H1 (cell line): ENCODE measurements at regions not wholly inside any gene's neighbourhood (a gene's known extent, or its start where the extent isn't known, plus 50 kb on each side); places are given as distances from the start of the nearest gene placed in this dataset.

Source experiments
- CTCF ChIA-PET: fragments of 300-600 bp; sonication (Branson Sonifier 250); formaldehyde crosslinking; loops from one replicate; lab custom pipeline; 2021; ENCODE audit not compliant: partially characterized antibody; lab: Charles Lee
- POLR2A ChIA-PET: fragments of 300-600 bp; sonication (Branson Sonifier 250); formaldehyde crosslinking; loops from one replicate; lab custom pipeline; 2021; ENCODE audit warnings: inconsistent platforms; ENCODE audit not compliant: partially characterized antibody; lab: Charles Lee
- DNase-seq, 2 experiments: peaks; one replicate each; pipeline versions ENCODE4 v3.0.0 to v3.0.0-alpha.2; 2010 to 2022; ENCODE audit warnings: low spot score in 2 of 2, low read depth in 1 of 2, mixed read lengths in 1 of 2
- FAIRE-seq: peaks from 2 replicates; lab custom pipeline; 2011; peaks lifted over from hg19 to GRCh38; lab: Jason Lieb, UNC
- H2AFZ ChIP-seq: 2 replicates; pipeline ENCODE4 v1.8.1; 2012; ENCODE audit warnings: low read length, inconsistent platforms
- H2AK5ac ChIP-seq: 2 replicates; pipeline ENCODE4 v1.6.1; 2013; ENCODE audit warnings: low read depth, low read length
- H2BK120ac ChIP-seq: replicated peaks from 2 replicates; pipeline ENCODE3; 2013; ENCODE audit warnings: low read depth, low read length, inconsistent platforms
- H2BK12ac ChIP-seq: 2 replicates; pipeline ENCODE4 v1.6.1; 2013; ENCODE audit warnings: low read depth, low read length
- H2BK15ac ChIP-seq: 2 replicates; pipeline ENCODE4 v1.6.1; 2013; ENCODE audit warnings: low read length
- H2BK20ac ChIP-seq: 2 replicates; pipeline ENCODE4 v1.6.1; 2013; ENCODE audit warnings: low read length
- H2BK5ac ChIP-seq: 2 replicates; pipeline ENCODE4 v1.6.1; 2013; ENCODE audit warnings: low read depth, low read length
- H3K14ac ChIP-seq: 2 replicates; pipeline ENCODE4 v1.6.1; 2013; ENCODE audit warnings: inconsistent platforms; ENCODE audit not compliant: insufficient read length
- H3K18ac ChIP-seq: 2 replicates; pipeline ENCODE4 v1.6.1; 2013; ENCODE audit warnings: low read length; ENCODE audit errors: extremely low read depth
- H3K23ac ChIP-seq: 2 replicates; pipeline ENCODE4 v1.6.1; 2013; ENCODE audit warnings: inconsistent platforms; ENCODE audit not compliant: insufficient read length
- H3K23me2 ChIP-seq: 2 replicates; pipeline ENCODE4 v1.6.1; 2013; ENCODE audit warnings: low read depth, low read length
- H3K27ac ChIP-seq: 2 replicates; pipeline ENCODE4 v1.6.1; 2011; ENCODE audit warnings: low read depth, low read length, inconsistent platforms
- H3K27me3 ChIP-seq, 4 experiments: replicated peaks in 1 of 4; 1 replicate in 1 of 4; 2 replicates in 3 of 4; pipeline versions ENCODE4 v1.6.1 to v1.8.1; 2011 to 2013; ENCODE audit warnings: low read length in 3 of 4, mild to moderate bottlenecking in 3 of 4, inconsistent platforms in 2 of 4, mixed read lengths in 2 of 4, moderate library complexity in 1 of 4; ENCODE audit not compliant: control insufficient read depth in 3 of 4, insufficient read depth in 3 of 4; ENCODE audit errors: extremely low read depth in 1 of 4
- H3K36me3 ChIP-seq, 4 experiments: 2 replicates each; pipeline versions ENCODE4 v1.6.1 to v1.8.1; 2011 to 2013; ENCODE audit warnings: mild to moderate bottlenecking in 4 of 4, low read length in 3 of 4, moderate library complexity in 2 of 4, control low read depth in 1 of 4, inconsistent platforms in 1 of 4; ENCODE audit not compliant: insufficient read depth in 4 of 4, control insufficient read depth in 2 of 4
- H3K4ac ChIP-seq: replicated peaks from 2 replicates; pipeline ENCODE3; 2013; ENCODE audit warnings: low read length, low read depth, mixed read lengths, inconsistent platforms; ENCODE audit not compliant: insufficient read length
- H3K4me1 ChIP-seq, 4 experiments: replicated peaks in 1 of 4; 1 replicate in 1 of 4; 2 replicates in 3 of 4; pipeline versions ENCODE4 v1.6.1 to v1.8.1; 2011 to 2013; ENCODE audit warnings: low read length in 3 of 4, inconsistent platforms in 2 of 4, mixed read lengths in 1 of 4; ENCODE audit not compliant: insufficient read depth in 4 of 4, control insufficient read depth in 3 of 4
- H3K4me2 ChIP-seq, 2 experiments: 2 replicates each; pipeline versions ENCODE4 v1.6.1 to v1.8.1; 2011 to 2013; ENCODE audit warnings: low read depth in 2 of 2, low read length in 2 of 2, control low read depth in 1 of 2, inconsistent platforms in 1 of 2, mild to moderate bottlenecking in 1 of 2; ENCODE audit not compliant: insufficient read depth in 1 of 2
- H3K4me3 ChIP-seq, 4 experiments: fragments of 200-600, 300-600 bp in 1 of 4; sonication (generic), shearing (Covaris generic), sonication (Bioruptor Twin) in 1 of 4; 2 replicates each; pipeline versions ENCODE4 v1.5.1 to v1.8.1; 2011 to 2016; ENCODE audit warnings: low read length in 4 of 4, low read depth in 3 of 4, control low read depth in 2 of 4, inconsistent platforms in 2 of 4, mild to moderate bottlenecking in 2 of 4, mixed read lengths in 1 of 4, moderate library complexity in 1 of 4; ENCODE audit not compliant: insufficient read depth in 2 of 4; ENCODE audit errors: extremely low read depth in 1 of 4
- H3K56ac ChIP-seq: replicated peaks from 2 replicates; pipeline ENCODE3; 2013; ENCODE audit warnings: low read depth, mild to moderate bottlenecking, mixed read lengths, low read length, inconsistent platforms; ENCODE audit not compliant: insufficient read length
- H3K79me1 ChIP-seq: 2 replicates; pipeline ENCODE4 v1.6.1; 2013; ENCODE audit warnings: low read depth, low read length, control low read depth
- H3K79me2 ChIP-seq, 2 experiments: 2 replicates each; pipeline versions ENCODE4 v1.6.1 to v1.8.1; 2012 to 2013; ENCODE audit warnings: low read length in 2 of 2, mild to moderate bottlenecking in 2 of 2, inconsistent platforms in 1 of 2; ENCODE audit not compliant: insufficient read depth in 2 of 2, control insufficient read depth in 1 of 2
- H3K9ac ChIP-seq, 4 experiments: replicated peaks in 1 of 4; 1 replicate in 1 of 4; 2 replicates in 3 of 4; pipeline versions ENCODE4 v1.6.1 to v1.8.1; 2011 to 2013; ENCODE audit warnings: low read depth in 3 of 4, low read length in 3 of 4, control low read depth in 2 of 4, mild to moderate bottlenecking in 2 of 4, moderate library complexity in 2 of 4, inconsistent platforms in 1 of 4; ENCODE audit errors: extremely low read depth in 1 of 4
- H3K9me3 ChIP-seq, 2 experiments: 2 replicates each; pipeline versions ENCODE4 v1.6.1 to v1.8.1; 2012 to 2013; ENCODE audit warnings: mild to moderate bottlenecking in 2 of 2, moderate library complexity in 2 of 2, control low read depth in 1 of 2, inconsistent platforms in 1 of 2, low read depth in 1 of 2, low read length in 1 of 2, mixed read lengths in 1 of 2; ENCODE audit not compliant: insufficient read depth in 2 of 2
- H4K20me1 ChIP-seq, 2 experiments: replicated peaks in 1 of 2; 2 replicates each; pipeline versions ENCODE3 to v1.8.1; 2011 to 2013; ENCODE audit warnings: inconsistent platforms in 2 of 2, low read length in 2 of 2, mild to moderate bottlenecking in 1 of 2; ENCODE audit not compliant: insufficient read depth in 2 of 2, control insufficient read depth in 1 of 2
- H4K5ac ChIP-seq: 2 replicates; pipeline ENCODE4 v1.6.1; 2013; ENCODE audit warnings: low read length, low read depth, mixed read lengths, inconsistent platforms; ENCODE audit not compliant: insufficient read length
- H4K8ac ChIP-seq: 2 replicates; pipeline ENCODE4 v1.8.0; 2013; ENCODE audit warnings: mild to moderate bottlenecking, moderate library complexity, low read length, inconsistent platforms; ENCODE audit not compliant: insufficient read depth; ENCODE audit errors: extremely low read depth
- H4K91ac ChIP-seq: replicated peaks from 2 replicates; pipeline ENCODE3; 2013; ENCODE audit warnings: low read length, mixed read lengths, inconsistent platforms; ENCODE audit not compliant: insufficient read length
- EGR1 ChIP-seq: IDR thresholded peaks from 2 replicates; pipeline ENCODE4 v1.6.1; 2011; ENCODE audit warnings: low read depth, low read length, borderline replicate concordance
- GABPA ChIP-seq: IDR thresholded peaks from 2 replicates; pipeline ENCODE4 v1.6.1; 2011; ENCODE audit warnings: mild to moderate bottlenecking, low read length, moderate library complexity, borderline replicate concordance; ENCODE audit not compliant: insufficient read depth
- GTF2F1 ChIP-seq: IDR thresholded peaks from 2 replicates; pipeline ENCODE4 v1.6.1; 2012; ENCODE audit warnings: low read depth, low read length, improper control_type of control experiment, borderline replicate concordance
- WGBS, 2 experiments: shearing (Covaris generic) in 1 of 2; methylation state at CpG; one replicate each; pipeline versions ENCODE4 v1.1.6 to v1.1.7; 2013 to 2015; ENCODE audit warnings: low lambda C conversion rate in 2 of 2, mixed read lengths in 2 of 2, inconsistent platforms in 1 of 2, low coverage in 1 of 2, missing lambda C conversion rate in 1 of 2; ENCODE audit not compliant: insufficient replicate concordance in 2 of 2, insufficient coverage in 1 of 2, insufficient read length in 1 of 2; ENCODE audit errors: extremely low coverage in 1 of 2, missing lambda C conversion rate in 1 of 2; 5-methylcytosine and 5-hydroxymethylcytosine counted together

GRCh38 chr9:107944387-107944786 lies 454.8 kb upstream of the KLF4 start:
- Histone ChIP-seq H4K20me1 (no peaks in the 10 kb centered on the region), H3K4me1 (no peaks in the 10 kb centered on the region), H2BK120ac (no peak overlapping the region), H3K9ac (no peak overlapping the region), H4K8ac (no peak overlapping the region), H3K79me1 (no peaks in the 10 kb centered on the region), H3K36me3 (no peaks in the 10 kb centered on the region), H4K91ac (no peak overlapping the region), H3K4me3 (no peak overlapping the region), H3K56ac (no peak overlapping the region), H2BK5ac (no peak overlapping the region), H2AFZ (no peak overlapping the region), H3K18ac (no peak overlapping the region), H2BK15ac (no peak overlapping the region), H3K27ac (no peak overlapping the region), H3K4me2 (no peak overlapping the region), H3K14ac (no peak overlapping the region), H3K4ac (no peak overlapping the region), H2BK12ac (no peak overlapping the region), H2BK20ac (no peak overlapping the region), H2AK5ac (no peak overlapping the region), H4K5ac (no peak overlapping the region), H3K27me3 (no peaks in the 10 kb centered on the region), H3K23ac (no peak overlapping the region), H3K23me2 (no peaks in the 10 kb centered on the region), H3K79me2 (no peaks in the 10 kb centered on the region), H3K9me3 (no peaks in the 10 kb centered on the region)
- no peak for FAIRE-seq
- ChIA-PET CTCF (interaction anchor here (2.2 kb wide), 1 partner anchor 13 kb away, joined by 5 read pairs; no protein-coding TSS in a partner anchor), POLR2A (no interaction called here)
- 91% methylated on average over 10 of the region's 10 CpGs; no CpG with 5 or more reads in 1 of the 2 experiments for WGBS, 2 experiments
- no peak for DNase-seq
- TF ChIP-seq EGR1 = no peak
- TF ChIP-seq GTF2F1 = no peak
- no peak for TF ChIP-seq GABPA
